Endothelial cell of umbilical vein (primary cell): ENCODE measurements at regions not wholly inside any gene's neighbourhood (a gene's known extent, or its start where the extent isn't known, plus 50 kb on each side); places are given as distances from the start of the nearest gene placed in this dataset.

ENCODE experiments used
- BruUV-seq: library from RNA; stranded (reverse); fragments of 400-500 nt; replicated peaks from 2 replicates; lab custom pipeline; 2021; lab: Mats Ljungman, UMichigan
- CTCF ChIA-PET: fragments of 300-600, 350-600 bp; sonication (Branson Sonifier 250); formaldehyde crosslinking; loops from one replicate; lab custom pipeline; 2021; ENCODE audit warnings: antibody characterized with exemption, inconsistent platforms; lab: Charles Lee
- POLR2A ChIA-PET: fragments of 300-600, 350-600 bp; sonication (Branson Sonifier 250); formaldehyde crosslinking; loops from one replicate; lab custom pipeline; 2021; ENCODE audit warnings: antibody characterized with exemption, inconsistent platforms; lab: Charles Lee
- DNase-seq: peaks from one replicate; pipeline ENCODE4 v3.0.0-alpha.2; 2011; ENCODE audit warnings: low read depth, low spot score
- FAIRE-seq: peaks from 2 replicates; lab custom pipeline; 2011; peaks lifted over from hg19 to GRCh38; lab: Jason Lieb, UNC
- H2AFZ ChIP-seq: 2 replicates; pipeline ENCODE4 v1.6.0; 2012; ENCODE audit warnings: low read depth, low read length, control low read depth, inconsistent platforms
- H3K27ac ChIP-seq: 2 replicates; pipeline ENCODE4 v1.5.1; 2011; ENCODE audit warnings: low read depth, mild to moderate bottlenecking, control low read depth, low read length, moderate library complexity; ENCODE audit not compliant: insufficient read depth
- H3K27me3 ChIP-seq, 2 experiments: 2 replicates each; pipeline versions ENCODE4 v1.6.0 to v1.6.1; 2011; ENCODE audit warnings: low read length in 2 of 2, mixed read lengths in 1 of 2; ENCODE audit not compliant: control insufficient read depth in 2 of 2, insufficient read depth in 2 of 2
- H3K36me3 ChIP-seq, 2 experiments: 2 replicates in 1 of 2; 3 replicates in 1 of 2; pipeline ENCODE4 v1.5.1; 2011; ENCODE audit warnings: low read length in 2 of 2, mild to moderate bottlenecking in 1 of 2, moderate library complexity in 1 of 2; ENCODE audit not compliant: control insufficient read depth in 2 of 2, insufficient read depth in 2 of 2; ENCODE audit errors: extremely low read depth in 1 of 2
- H3K4me1 ChIP-seq: 3 replicates; pipeline ENCODE4 v1.5.1; 2011; ENCODE audit warnings: mild to moderate bottlenecking, low read length; ENCODE audit not compliant: control insufficient read depth, insufficient read depth; ENCODE audit errors: extremely low read depth
- H3K4me2 ChIP-seq: 2 replicates; pipeline ENCODE4 v1.6.1; 2011; ENCODE audit warnings: low read length, control low read depth, mixed read lengths; ENCODE audit not compliant: insufficient read depth
- H3K4me3 ChIP-seq, 3 experiments: fragments of 200-600 bp in 1 of 3; sonication (generic), shearing (Covaris generic) in 1 of 3; replicated peaks in 1 of 3; 2 replicates each; pipeline ENCODE4 v1.5.1; 2011 to 2016; ENCODE audit warnings: control low read depth in 3 of 3, low read length in 3 of 3, mild to moderate bottlenecking in 2 of 3, inconsistent platforms in 1 of 3, low read depth in 1 of 3, moderate library complexity in 1 of 3; ENCODE audit not compliant: insufficient read depth in 1 of 3
- H3K79me2 ChIP-seq: 2 replicates; pipeline ENCODE4 v1.6.0; 2012; ENCODE audit warnings: low read length, inconsistent platforms; ENCODE audit not compliant: control insufficient read depth, insufficient read depth
- H3K9ac ChIP-seq: replicated peaks from 2 replicates; pipeline ENCODE3; 2011; ENCODE audit warnings: low read length, control low read depth; ENCODE audit not compliant: insufficient read depth; ENCODE audit errors: extremely low read depth
- H3K9me1 ChIP-seq: replicated peaks from 3 replicates; pipeline ENCODE4 v1.6.0; 2011; ENCODE audit warnings: mild to moderate bottlenecking, low read length; ENCODE audit not compliant: control insufficient read depth, insufficient read depth; ENCODE audit errors: extremely low read depth
- H3K9me3 ChIP-seq: replicated peaks from 2 replicates; pipeline ENCODE4 v1.5.1; 2012; ENCODE audit warnings: low read length, inconsistent platforms; ENCODE audit not compliant: control insufficient read depth, insufficient read depth
- H4K20me1 ChIP-seq: replicated peaks from 2 replicates; pipeline ENCODE3; 2011; ENCODE audit warnings: mild to moderate bottlenecking, low read length; ENCODE audit not compliant: control insufficient read depth, insufficient read depth; ENCODE audit errors: extremely low read depth
- CTCF ChIP-seq, 2 donors: IDR thresholded peaks; 1 replicate in 1 of 2; 2 replicates in 1 of 2; pipeline ENCODE4 v1.5.1; 2011; ENCODE audit warnings: low read length in 2 of 2, mild to moderate bottlenecking in 2 of 2, moderate library complexity in 2 of 2, control low read depth in 1 of 2, inconsistent platforms in 1 of 2, low read depth in 1 of 2; ENCODE audit not compliant: insufficient read depth in 1 of 2; ENCODE audit errors: extremely low read depth in 1 of 2
- EZH2 ChIP-seq: IDR thresholded peaks from 2 replicates; pipeline ENCODE4 v1.6.1; 2012; ENCODE audit warnings: borderline replicate concordance, low read depth, mild to moderate bottlenecking, moderate library complexity, low read length, inconsistent platforms; ENCODE audit not compliant: severe bottlenecking
- FOS ChIP-seq: IDR thresholded peaks from 2 replicates; pipeline ENCODE4 v1.6.1; 2011; ENCODE audit warnings: mild to moderate bottlenecking, low read length, moderate library complexity, borderline replicate concordance; ENCODE audit not compliant: insufficient read depth
- GATA2 ChIP-seq: IDR thresholded peaks from 2 replicates; pipeline ENCODE4 v1.7.0; 2011; ENCODE audit warnings: low read depth, mild to moderate bottlenecking, moderate library complexity, mixed read lengths, low read length; ENCODE audit not compliant: insufficient read length, insufficient read depth
- JUN ChIP-seq: IDR thresholded peaks from 2 replicates; pipeline ENCODE4 v1.6.1; 2011; ENCODE audit warnings: borderline replicate concordance, low read depth; ENCODE audit not compliant: insufficient read length, insufficient read depth
- MYC ChIP-seq: IDR thresholded peaks from one replicate; pipeline ENCODE4 v1.6.1; 2011; ENCODE audit warnings: mild to moderate bottlenecking, low read depth, low read length
- POLR2A ChIP-seq: IDR thresholded peaks from 2 replicates; pipeline ENCODE4 v1.6.1; 2012; ENCODE audit warnings: low read depth, mild to moderate bottlenecking, control low read depth, low read length
- POLR2AphosphoS5 ChIP-seq: IDR thresholded peaks from 2 replicates; pipeline ENCODE4 v1.6.1; 2012; ENCODE audit warnings: low read depth, mild to moderate bottlenecking, control low read depth, low read length, moderate library complexity; ENCODE audit not compliant: insufficient read depth
- dilution Hi-C: fragments of 300-500 bp; cut with MboI; formaldehyde crosslinking; loops from one replicate; pipeline ENCODE4 v1.15.0; 2019; ENCODE audit warnings: low sequenced_read_pairs; ENCODE audit not compliant: extremely low pct_ligation_motif_present
- intact Hi-C: fragments of 100-400 bp; cut with micrococcal nuclease; formaldehyde crosslinking; loops from one replicate; pipeline ENCODE4 v1.10.0; 2022
- TF ChIP-seq, protein P1 (sequence below): IDR thresholded peaks from 2 replicates; pipeline ENCODE4 v1.6.1; 2011; ENCODE audit not compliant: insufficient read depth, insufficient read length

DNA sequence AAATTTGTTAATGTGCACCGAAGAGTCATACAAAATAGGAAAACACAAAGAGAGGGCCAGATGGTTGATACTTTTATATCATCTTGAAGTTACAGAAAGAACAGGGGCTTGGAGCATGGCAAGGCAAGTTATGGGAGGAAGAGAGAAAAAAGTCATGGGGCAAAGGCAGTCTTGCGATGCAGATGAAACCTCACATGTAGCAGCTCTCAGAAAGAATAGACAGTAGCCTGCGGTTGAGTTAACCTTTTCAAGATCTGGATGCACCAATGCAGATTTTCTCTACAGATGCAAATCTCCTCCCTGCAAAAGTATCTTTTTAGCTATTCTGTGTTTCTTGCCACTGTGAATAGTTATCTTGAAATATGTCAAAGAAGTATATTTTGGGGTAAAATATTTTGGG, 243.9 kb downstream of the TMEM167A start:
- Histone ChIP-seq H2AFZ (no peak overlapping the region), H3K4me1 (no peaks in the 10 kb centered on the region), H3K4me3 (no peak overlapping the region), H3K9me1 (no peaks in the 10 kb centered on the region), H3K4me2 (no peak overlapping the region), H3K9me3 (no peaks in the 10 kb centered on the region), H4K20me1 (no peaks in the 10 kb centered on the region), H3K79me2 (no peaks in the 10 kb centered on the region), H3K27ac (no peak overlapping the region), H3K36me3 (no peaks in the 10 kb centered on the region), H3K9ac (no peak overlapping the region), H3K27me3 (peaks cover 0 to 2% of the 10 kb centered on the region in 2 experiments)
- ChIA-PET CTCF (no interaction called here), POLR2A (no interaction called here)
- DNase-seq (no peak), FAIRE-seq (no peak)
- dilution Hi-C loops: no loop called here
- TF ChIP-seq, protein P1, sequence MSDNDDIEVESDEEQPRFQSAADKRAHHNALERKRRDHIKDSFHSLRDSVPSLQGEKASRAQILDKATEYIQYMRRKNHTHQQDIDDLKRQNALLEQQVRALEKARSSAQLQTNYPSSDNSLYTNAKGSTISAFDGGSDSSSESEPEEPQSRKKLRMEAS: no peak
- no TSS peak for BruUV-seq
- intact Hi-C loops: no loop called here

- Histone ChIP-seq H3K9me1 (no peaks in the 10 kb centered on the region), H3K4me3 (no peak overlapping the region), H3K9me3 (no peaks in the 10 kb centered on the region), H3K27ac (no peak overlapping the region), H3K4me1 (no peaks in the 10 kb centered on the region), H4K20me1 (no peaks in the 10 kb centered on the region), H3K4me2 (no peak overlapping the region), H3K36me3 (no peaks in the 10 kb centered on the region), H3K27me3 (peaks cover 0 to 2% of the 10 kb centered on the region in 2 experiments), H2AFZ (no peak overlapping the region), H3K9ac (no peak overlapping the region), H3K79me2 (no peaks in the 10 kb centered on the region)
- TF ChIP-seq POLR2AphosphoS5 (no peak), JUN (no peak), CTCF (IDR thresholded peaks at IDR 0.05; ENCODE audit: extremely low read depth in 1 of 2, insufficient read depth in 1 of 2, low read depth in 1 of 2, low read length in 2 of 2) (no peak), EZH2 (no peak), GATA2 (no peak), FOS (no peak), POLR2A (no peak), MYC (no peak)
- TF ChIP-seq, protein P1: no peak
- BruUV-seq: no TSS peak
- FAIRE-seq (no peak), DNase-seq (no peak)
- dilution Hi-C loops: no loop called here
- intact Hi-C loops: no loop called here
- CTCF ChIA-PET: no interaction called here
- POLR2A ChIA-PET: no interaction called here
Observed at GRCh38 chr5:82832445-82832844, 244.7 kb downstream of the TMEM167A start.
